ENCODE measurements at regions not wholly inside any gene's neighbourhood (a gene's known extent, or its start where the extent isn't known, plus 50 kb on each side); places are given as distances from the start of the nearest gene placed in this dataset.

DNA sequence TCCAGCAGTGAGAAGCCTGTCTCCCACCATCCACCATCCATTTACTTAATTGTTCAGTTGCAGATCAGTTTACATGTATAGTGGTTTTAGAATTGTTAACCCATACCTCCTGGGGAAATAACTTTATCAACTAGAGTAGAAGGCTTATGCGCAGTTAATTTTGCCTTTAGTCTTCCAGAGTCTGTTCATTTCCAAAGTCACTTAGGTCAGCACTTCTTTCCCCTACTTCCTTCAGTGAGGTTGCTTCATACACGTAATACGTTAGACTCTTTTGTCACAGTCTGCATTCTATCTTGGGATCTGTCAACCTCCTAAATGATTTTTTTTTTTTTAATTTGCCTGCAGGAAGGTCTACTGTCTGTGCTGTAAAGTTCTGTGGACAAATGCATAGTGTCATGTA is 495.6 kb upstream of the ISX start:
- Histone ChIP-seq H3K36me3 (ENCODE audit: control insufficient read depth in 2 of 2, extremely low read depth in 1 of 2, insufficient read depth in 2 of 2, low read length in 2 of 2) (no peaks in the 10 kb centered on the region), H2AFZ (ENCODE audit: control insufficient read depth, low read length) (no peak overlapping the region), H3K4me2 (ENCODE audit: control insufficient read depth, extremely low read depth, insufficient read depth, low read depth, low read length) (no peak overlapping the region), H3K4me1 (ENCODE audit: control insufficient read depth, extremely low read depth, insufficient read depth, low read length) (no peaks in the 10 kb centered on the region), H3K4me3 (ENCODE audit: control insufficient read depth in 2 of 3, extremely low read depth in 1 of 3, insufficient read depth in 2 of 3, low read depth in 1 of 3, low read length in 3 of 3) (no peak overlapping the region), H3K9me1 (ENCODE audit: control insufficient read depth, extremely low read depth, insufficient read depth, low read length) (no peaks in the 10 kb centered on the region), H3K9ac (ENCODE audit: control insufficient read depth, extremely low read depth, insufficient read depth, low read length) (no peak overlapping the region), H3K9me3 (ENCODE audit: control insufficient read depth, low read depth, low read length) (no peaks in the 10 kb centered on the region), H3K27ac (ENCODE audit: control insufficient read depth, insufficient read depth, low read length) (no peak overlapping the region), H3K79me2 (ENCODE audit: control insufficient read depth, insufficient read depth, low read length) (no peaks in the 10 kb centered on the region), H4K20me1 (ENCODE audit: control insufficient read depth, extremely low read depth, insufficient read depth, low read length) (no peaks in the 10 kb centered on the region), H3K27me3 (ENCODE audit: control insufficient read depth, extremely low read depth, insufficient read depth, low read length) (no peaks in the 10 kb centered on the region)
- no peak for DNase-seq (ENCODE audit: low read depth, low spot score)
- dilution Hi-C loops (cut with MboI; ENCODE audit: extremely low pct_ligation_motif_present, low sequenced_read_pairs), result no loop called here
- no peak for FAIRE-seq
- no peak for TF ChIP-seq EZH2 (IDR thresholded peaks at IDR 0.05; ENCODE audit: low read length)
- TF ChIP-seq, protein P1, sequence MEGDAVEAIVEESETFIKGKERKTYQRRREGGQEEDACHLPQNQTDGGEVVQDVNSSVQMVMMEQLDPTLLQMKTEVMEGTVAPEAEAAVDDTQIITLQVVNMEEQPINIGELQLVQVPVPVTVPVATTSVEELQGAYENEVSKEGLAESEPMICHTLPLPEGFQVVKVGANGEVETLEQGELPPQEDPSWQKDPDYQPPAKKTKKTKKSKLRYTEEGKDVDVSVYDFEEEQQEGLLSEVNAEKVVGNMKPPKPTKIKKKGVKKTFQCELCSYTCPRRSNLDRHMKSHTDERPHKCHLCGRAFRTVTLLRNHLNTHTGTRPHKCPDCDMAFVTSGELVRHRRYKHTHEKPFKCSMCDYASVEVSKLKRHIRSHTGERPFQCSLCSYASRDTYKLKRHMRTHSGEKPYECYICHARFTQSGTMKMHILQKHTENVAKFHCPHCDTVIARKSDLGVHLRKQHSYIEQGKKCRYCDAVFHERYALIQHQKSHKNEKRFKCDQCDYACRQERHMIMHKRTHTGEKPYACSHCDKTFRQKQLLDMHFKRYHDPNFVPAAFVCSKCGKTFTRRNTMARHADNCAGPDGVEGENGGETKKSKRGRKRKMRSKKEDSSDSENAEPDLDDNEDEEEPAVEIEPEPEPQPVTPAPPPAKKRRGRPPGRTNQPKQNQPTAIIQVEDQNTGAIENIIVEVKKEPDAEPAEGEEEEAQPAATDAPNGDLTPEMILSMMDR (optimal IDR thresholded peaks at IDR 0.05 in 1 of 3, IDR thresholded peaks at IDR 0.05 in 1 of 3, conservative IDR thresholded peaks at IDR 0.05 in 1 of 3; ENCODE audit: extremely low read depth in 1 of 3, insufficient read depth in 2 of 3, low read length in 3 of 3), result no peak

DNA sequence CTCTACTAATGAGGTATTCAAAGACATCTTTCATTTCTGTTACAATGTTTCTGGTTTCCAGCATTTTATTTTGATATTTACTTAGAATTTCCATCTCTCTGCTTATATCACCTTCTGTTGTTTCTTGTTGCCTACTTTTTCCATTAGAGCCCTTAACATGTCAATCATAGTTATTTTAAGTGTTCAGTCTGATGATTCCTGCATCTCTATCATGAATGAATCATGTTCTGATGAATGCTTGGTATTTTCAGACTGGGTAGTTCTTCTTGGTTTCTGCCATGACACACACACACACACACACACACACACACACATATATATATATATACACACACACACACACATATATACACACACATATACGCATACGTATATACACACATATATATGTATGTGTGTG is 486.4 kb upstream of the ISX start:
- dilution Hi-C loops (cut with MboI; ENCODE audit: extremely low pct_ligation_motif_present, low sequenced_read_pairs), result no loop called here
- no peak for DNase-seq (ENCODE audit: low read depth, low spot score)

More for the DNA sequence above, 486.4 kb upstream of the ISX start:
- Histone ChIP-seq H4K20me1 (ENCODE audit: control insufficient read depth, extremely low read depth, insufficient read depth, low read length) (no peaks in the 10 kb centered on the region), H3K4me1 (ENCODE audit: control insufficient read depth, extremely low read depth, insufficient read depth, low read length) (no peaks in the 10 kb centered on the region), H3K9me3 (ENCODE audit: control insufficient read depth, low read depth, low read length) (no peaks in the 10 kb centered on the region), H3K79me2 (ENCODE audit: control insufficient read depth, insufficient read depth, low read length) (no peaks in the 10 kb centered on the region), H3K27ac (ENCODE audit: control insufficient read depth, insufficient read depth, low read length) (no peak overlapping the region), H3K4me2 (ENCODE audit: control insufficient read depth, extremely low read depth, insufficient read depth, low read depth, low read length) (no peak overlapping the region), H2AFZ (ENCODE audit: control insufficient read depth, low read length) (no peak overlapping the region), H3K27me3 (ENCODE audit: control insufficient read depth, extremely low read depth, insufficient read depth, low read length) (no peaks in the 10 kb centered on the region), H3K9me1 (ENCODE audit: control insufficient read depth, extremely low read depth, insufficient read depth, low read length) (no peaks in the 10 kb centered on the region), H3K36me3 (ENCODE audit: control insufficient read depth in 2 of 2, extremely low read depth in 1 of 2, insufficient read depth in 2 of 2, low read length in 2 of 2) (no peaks in the 10 kb centered on the region), H3K9ac (ENCODE audit: control insufficient read depth, extremely low read depth, insufficient read depth, low read length) (no peak overlapping the region), H3K4me3 (ENCODE audit: control insufficient read depth in 2 of 3, extremely low read depth in 1 of 3, insufficient read depth in 2 of 3, low read depth in 1 of 3, low read length in 3 of 3) (no peak overlapping the region)
- no peak for FAIRE-seq
- TF ChIP-seq, protein P1 (optimal IDR thresholded peaks at IDR 0.05 in 1 of 3, IDR thresholded peaks at IDR 0.05 in 1 of 3, conservative IDR thresholded peaks at IDR 0.05 in 1 of 3; ENCODE audit: extremely low read depth in 1 of 3, insufficient read depth in 2 of 3, low read length in 3 of 3), result no peak
- TF ChIP-seq EZH2 (IDR thresholded peaks at IDR 0.05; ENCODE audit: low read length), result no peak

All from keratinocyte (primary cell).